Brain microvascular endothelial cell (primary cell): ENCODE measurements at regions not wholly inside any gene's neighbourhood (a gene's known extent, or its start where the extent isn't known, plus 50 kb on each side); places are given as distances from the start of the nearest gene placed in this dataset.

ENCODE experiments used
- DNase-seq: peaks from one replicate; pipeline ENCODE4 v3.0.0-alpha.2; 2020
- H3K27ac ChIP-seq: fragments of 250-450 bp; sonication (Bioruptor Pico); 2 replicates; pipeline ENCODE4 v1.5.1; 2020; ENCODE audit warnings: mild to moderate bottlenecking, moderate library complexity
- H3K27me3 ChIP-seq: fragments of 250-450 bp; sonication (Bioruptor Pico); replicated peaks from 2 replicates; pipeline ENCODE4 v1.5.1; 2020; ENCODE audit warnings: mild to moderate bottlenecking
- H3K36me3 ChIP-seq: fragments of 250-450 bp; sonication (Bioruptor Pico); replicated peaks from 2 replicates; pipeline ENCODE4 v1.5.1; 2020; ENCODE audit warnings: mild to moderate bottlenecking
- H3K4me3 ChIP-seq: 2 replicates; pipeline ENCODE4 v1.5.1; 2011; ENCODE audit warnings: low read depth, mild to moderate bottlenecking, control low read depth, low read length, moderate library complexity
- CTCF ChIP-seq: IDR thresholded peaks from 2 replicates; pipeline ENCODE4 v1.5.1; 2011; ENCODE audit warnings: low read depth, mild to moderate bottlenecking, moderate library complexity, low read length, control low read depth, inconsistent platforms; ENCODE audit errors: missing control alignments
- in situ Hi-C: cut with HindIII; loops from 2 replicates; pipeline ENCODE4 v1.10.0; 2017; ENCODE audit warnings: low sequenced_read_pairs, low pct_ligation_motif_present

- no peak for DNase-seq
- in situ Hi-C loops = no loop called here
- Histone ChIP-seq H3K27ac (no peak overlapping the region), H3K27me3 (no peaks in the 10 kb centered on the region), H3K4me3 (no peak overlapping the region), H3K36me3 (no peaks in the 10 kb centered on the region)
- no peak for TF ChIP-seq CTCF
Observed at GRCh38 chr2:161552015-161552414, 72.2 kb upstream of the SLC4A10 start.

- H3K27me3 ChIP-seq = no peaks in the 10 kb centered on the region
- in situ Hi-C loops = no loop called here
- no peak overlapping the region for H3K27ac ChIP-seq
- H3K4me3 ChIP-seq = no peak overlapping the region
- TF ChIP-seq CTCF = no peak
- no peak for DNase-seq
- H3K36me3 ChIP-seq = no peaks in the 10 kb centered on the region
Observed at GRCh38 chr2:161555826-161556225, 68.4 kb upstream of the SLC4A10 start.

GRCh38 chr2:161556440-161556839 lies 67.8 kb upstream of the SLC4A10 start:
- in situ Hi-C loops = no loop called here
- TF ChIP-seq CTCF = no peak
- Histone ChIP-seq H3K27ac (no peak overlapping the region), H3K27me3 (no peaks in the 10 kb centered on the region), H3K4me3 (no peak overlapping the region), H3K36me3 (no peaks in the 10 kb centered on the region)
- no peak for DNase-seq

- Histone ChIP-seq H3K36me3 (no peaks in the 10 kb centered on the region), H3K4me3 (no peak overlapping the region), H3K27ac (no peak overlapping the region), H3K27me3 (no peaks in the 10 kb centered on the region)
- no peak for TF ChIP-seq CTCF
- DNase-seq = no peak
- in situ Hi-C loops = no loop called here
Observed at GRCh38 chr2:161557538-161557937, 66.7 kb upstream of the SLC4A10 start.

GRCh38 chr2:161564906-161565305 lies 59.3 kb upstream of the SLC4A10 start:
- DNase-seq = no peak
- H3K27me3 ChIP-seq = no peaks in the 10 kb centered on the region
- H3K4me3 ChIP-seq = no peak overlapping the region
- H3K36me3 ChIP-seq = no peaks in the 10 kb centered on the region
- no peak overlapping the region for H3K27ac ChIP-seq
- in situ Hi-C loops = no loop called here
- no peak for TF ChIP-seq CTCF

GRCh38 chr2:161569401-161569800 lies 54.8 kb upstream of the SLC4A10 start:
- no peaks in the 10 kb centered on the region for H3K27me3 ChIP-seq
- H3K4me3 ChIP-seq = no peak overlapping the region
- TF ChIP-seq CTCF = no peak
- DNase-seq = no peak
- in situ Hi-C loops = no loop called here
- H3K36me3 ChIP-seq = no peaks in the 10 kb centered on the region
- H3K27ac ChIP-seq = no peak overlapping the region
